Fibroblast of pulmonary artery (primary cell): ENCODE measurements at regions not wholly inside any gene's neighbourhood (a gene's known extent, or its start where the extent isn't known, plus 50 kb on each side); places are given as distances from the start of the nearest gene placed in this dataset.

Experiments
- DNase-seq: peaks from one replicate; pipeline ENCODE4 v3.0.0-alpha.2; 2010; ENCODE audit warnings: low read depth
- H3K4me3 ChIP-seq: replicated peaks from 2 replicates; pipeline ENCODE4 v1.5.1; 2011; ENCODE audit warnings: low read depth, mild to moderate bottlenecking, control low read depth, low read length, moderate library complexity
- TF ChIP-seq, protein P1 (sequence below): IDR thresholded peaks from 2 replicates; pipeline ENCODE4 v1.5.1; 2011; ENCODE audit warnings: mild to moderate bottlenecking, control low read depth, low read length, inconsistent platforms; ENCODE audit errors: missing control alignments

DNA sequence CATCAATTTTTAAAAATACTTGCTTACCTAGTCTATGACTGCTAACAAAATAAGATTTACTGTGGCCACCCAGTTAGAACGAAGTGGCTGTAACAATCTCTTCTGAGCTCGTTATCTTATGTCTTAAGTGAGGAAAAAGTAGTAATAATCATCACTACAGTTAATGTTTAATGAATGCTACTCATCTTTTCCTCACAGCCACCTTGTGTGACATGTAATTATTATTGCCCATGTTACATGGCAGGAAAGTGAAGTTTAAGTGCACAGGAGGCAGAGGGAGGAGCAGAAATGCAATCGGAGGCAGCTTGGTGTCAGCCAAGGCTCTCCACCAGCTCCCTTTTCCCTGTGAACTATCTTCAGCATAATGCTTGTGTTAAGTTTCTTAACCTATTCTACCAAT, 260.3 kb downstream of the B3GLCT start:
- H3K4me3 ChIP-seq = no peak overlapping the region
- TF ChIP-seq, protein P1, sequence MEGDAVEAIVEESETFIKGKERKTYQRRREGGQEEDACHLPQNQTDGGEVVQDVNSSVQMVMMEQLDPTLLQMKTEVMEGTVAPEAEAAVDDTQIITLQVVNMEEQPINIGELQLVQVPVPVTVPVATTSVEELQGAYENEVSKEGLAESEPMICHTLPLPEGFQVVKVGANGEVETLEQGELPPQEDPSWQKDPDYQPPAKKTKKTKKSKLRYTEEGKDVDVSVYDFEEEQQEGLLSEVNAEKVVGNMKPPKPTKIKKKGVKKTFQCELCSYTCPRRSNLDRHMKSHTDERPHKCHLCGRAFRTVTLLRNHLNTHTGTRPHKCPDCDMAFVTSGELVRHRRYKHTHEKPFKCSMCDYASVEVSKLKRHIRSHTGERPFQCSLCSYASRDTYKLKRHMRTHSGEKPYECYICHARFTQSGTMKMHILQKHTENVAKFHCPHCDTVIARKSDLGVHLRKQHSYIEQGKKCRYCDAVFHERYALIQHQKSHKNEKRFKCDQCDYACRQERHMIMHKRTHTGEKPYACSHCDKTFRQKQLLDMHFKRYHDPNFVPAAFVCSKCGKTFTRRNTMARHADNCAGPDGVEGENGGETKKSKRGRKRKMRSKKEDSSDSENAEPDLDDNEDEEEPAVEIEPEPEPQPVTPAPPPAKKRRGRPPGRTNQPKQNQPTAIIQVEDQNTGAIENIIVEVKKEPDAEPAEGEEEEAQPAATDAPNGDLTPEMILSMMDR = no peak
- DNase-seq = no peak

DNA sequence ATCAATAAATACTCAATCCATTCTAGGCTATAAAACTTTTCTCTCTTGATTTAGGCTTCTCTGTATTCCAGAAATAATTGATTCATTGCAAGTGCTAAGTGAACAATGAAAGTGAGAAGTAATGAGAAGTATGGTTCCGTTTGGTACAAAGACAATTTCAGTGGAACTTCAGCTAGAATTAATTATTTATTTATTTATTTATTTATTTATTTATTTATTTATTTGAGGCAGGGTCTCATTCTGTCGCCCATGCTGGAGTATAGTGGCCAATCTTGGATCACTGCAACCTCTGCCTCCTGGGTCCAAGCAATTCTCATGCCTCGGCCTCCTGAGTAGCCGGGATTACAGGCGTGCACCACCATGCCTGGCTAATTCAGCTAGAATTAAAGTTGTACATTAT, 262.1 kb downstream of the B3GLCT start:
- TF ChIP-seq, protein P1 = no peak
- no peak overlapping the region for H3K4me3 ChIP-seq
- no peak for DNase-seq

DNA sequence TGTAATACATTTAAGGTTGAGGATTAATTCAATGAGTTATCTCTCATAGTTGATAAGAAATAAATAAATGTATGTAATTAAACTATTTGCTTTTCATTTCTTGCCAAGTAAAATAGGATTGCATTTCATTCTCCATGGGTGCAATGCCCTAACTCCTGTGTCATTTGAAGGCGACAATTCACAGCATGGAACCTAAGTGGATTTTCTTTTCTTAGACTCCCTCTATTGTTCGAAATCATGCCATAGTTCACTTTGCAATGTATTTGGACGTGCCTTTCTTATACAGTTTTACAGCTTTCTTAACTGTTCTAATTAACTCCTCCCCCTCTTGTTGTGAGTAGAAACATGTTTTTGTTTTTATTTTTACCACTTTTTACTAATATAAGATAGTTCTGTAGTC, 263.0 kb downstream of the B3GLCT start:
- DNase-seq = no peak
- TF ChIP-seq, protein P1 = no peak

DNA sequence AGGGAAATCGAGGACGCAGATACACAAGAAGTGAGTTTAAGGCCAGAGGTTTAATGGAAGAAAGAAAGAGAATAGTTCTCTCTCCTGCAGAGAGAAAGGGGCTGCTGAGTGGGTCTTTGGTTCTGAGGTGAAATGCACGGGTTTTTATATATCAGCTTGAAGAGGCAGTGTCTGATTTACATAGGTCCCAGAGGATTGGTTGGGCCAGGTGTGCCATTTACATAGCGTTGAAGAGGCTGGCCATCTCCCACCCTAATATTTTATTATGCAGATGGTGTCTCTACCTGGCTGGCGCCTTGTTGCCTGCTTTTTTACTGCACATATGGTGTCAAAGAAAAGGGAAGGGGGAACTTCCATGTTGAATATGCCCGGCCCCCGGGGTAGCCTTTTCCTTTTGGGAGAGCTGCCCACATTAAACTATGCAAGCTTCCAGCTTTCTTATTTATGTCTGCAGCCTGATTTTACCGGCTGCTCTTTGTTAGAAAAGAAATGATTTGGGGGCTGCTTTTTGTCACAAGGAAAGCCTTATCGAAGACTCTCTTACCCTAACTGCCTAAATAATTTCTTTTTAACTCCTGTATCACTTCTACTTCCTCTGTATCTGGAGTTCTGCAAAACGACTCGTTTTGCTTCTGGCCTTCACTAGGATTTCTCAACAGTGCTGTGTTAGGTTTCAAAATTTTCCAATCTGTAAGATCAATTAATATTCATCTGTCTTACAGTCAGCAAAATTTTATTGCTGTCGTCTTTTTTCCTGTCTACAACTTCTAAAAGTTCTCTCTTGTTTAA, 268.5 kb downstream of the B3GLCT start:
- no peak overlapping the region for H3K4me3 ChIP-seq
- no peak for DNase-seq
- TF ChIP-seq, protein P1 = no peak

More for the DNA sequence above, 263.0 kb downstream of the B3GLCT start:
- H3K4me3 ChIP-seq = no peak overlapping the region

DNA sequence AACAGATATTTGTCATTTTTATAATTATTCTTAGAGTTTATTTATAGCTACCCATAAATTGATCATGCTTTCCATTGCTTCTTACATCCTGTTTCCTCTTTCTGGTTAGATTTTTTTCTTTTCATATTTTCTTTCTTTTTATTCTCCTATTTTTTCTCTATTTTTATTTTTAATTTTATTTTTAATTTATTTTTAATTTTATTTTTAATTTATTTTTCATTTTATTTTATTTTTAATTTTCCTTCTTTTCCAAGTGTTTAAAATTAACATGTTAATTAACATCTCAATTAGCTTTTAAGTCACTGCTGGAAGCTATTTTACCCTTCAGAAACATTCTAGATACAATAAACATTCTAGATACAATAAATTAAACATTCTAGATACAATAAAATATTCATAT, 269.6 kb downstream of the B3GLCT start:
- TF ChIP-seq, protein P1 = no peak
- no peak overlapping the region for H3K4me3 ChIP-seq
- DNase-seq = no peak

DNA sequence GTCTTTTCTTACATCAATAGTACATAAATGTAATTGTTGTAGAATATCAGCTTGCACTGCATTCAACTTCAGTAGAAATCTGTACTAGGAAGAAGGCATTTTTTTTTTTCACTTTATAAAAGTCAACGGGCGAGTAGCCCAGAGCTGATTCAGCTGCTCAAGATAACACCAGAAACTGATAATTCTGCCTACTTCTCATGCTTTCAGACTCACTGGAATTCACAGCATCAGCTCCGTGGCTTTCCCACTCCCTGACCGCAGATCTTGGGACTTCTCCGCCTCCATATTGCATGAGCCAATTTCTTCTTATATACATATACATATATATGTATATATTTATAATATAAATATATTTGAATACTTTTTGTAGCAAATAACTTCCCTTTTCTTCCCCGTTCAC, 263.1 kb upstream of the RXFP2 start:
- DNase-seq = peak; percentile 93
- H3K4me3 ChIP-seq = no peak overlapping the region
- TF ChIP-seq, protein P1 = no peak

DNA sequence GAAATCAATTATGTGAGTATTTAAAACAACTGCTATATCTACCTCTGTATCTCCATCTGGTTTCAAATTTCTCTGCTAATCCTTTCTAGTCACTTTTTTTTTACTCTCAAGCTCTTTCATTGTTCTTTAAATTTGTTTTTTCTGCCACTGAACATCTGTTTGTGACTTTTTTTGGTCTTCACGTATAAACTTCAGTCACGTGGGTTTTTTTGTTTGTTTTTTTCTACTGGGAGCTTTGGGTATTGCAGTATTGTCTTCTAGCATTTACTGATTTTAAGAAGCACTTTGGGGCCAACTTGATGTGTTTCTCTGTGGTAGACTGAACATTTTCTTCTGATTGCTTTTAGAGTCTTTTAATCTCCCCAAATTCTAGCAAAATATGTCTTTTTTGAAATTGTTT, 262.6 kb upstream of the RXFP2 start:
- no peak overlapping the region for H3K4me3 ChIP-seq
- TF ChIP-seq, protein P1 = peak; percentile 12
- peak; percentile 65 for DNase-seq
